ENCODE measurements at regions not wholly inside any gene's neighbourhood (a gene's known extent, or its start where the extent isn't known, plus 50 kb on each side); places are given as distances from the start of the nearest gene placed in this dataset.
"Not testable (repeated sequence)": the region's sequence is repeated elsewhere in the genome, so short reads cannot be mapped to it uniquely, and the experiment has no call there.

DNA sequence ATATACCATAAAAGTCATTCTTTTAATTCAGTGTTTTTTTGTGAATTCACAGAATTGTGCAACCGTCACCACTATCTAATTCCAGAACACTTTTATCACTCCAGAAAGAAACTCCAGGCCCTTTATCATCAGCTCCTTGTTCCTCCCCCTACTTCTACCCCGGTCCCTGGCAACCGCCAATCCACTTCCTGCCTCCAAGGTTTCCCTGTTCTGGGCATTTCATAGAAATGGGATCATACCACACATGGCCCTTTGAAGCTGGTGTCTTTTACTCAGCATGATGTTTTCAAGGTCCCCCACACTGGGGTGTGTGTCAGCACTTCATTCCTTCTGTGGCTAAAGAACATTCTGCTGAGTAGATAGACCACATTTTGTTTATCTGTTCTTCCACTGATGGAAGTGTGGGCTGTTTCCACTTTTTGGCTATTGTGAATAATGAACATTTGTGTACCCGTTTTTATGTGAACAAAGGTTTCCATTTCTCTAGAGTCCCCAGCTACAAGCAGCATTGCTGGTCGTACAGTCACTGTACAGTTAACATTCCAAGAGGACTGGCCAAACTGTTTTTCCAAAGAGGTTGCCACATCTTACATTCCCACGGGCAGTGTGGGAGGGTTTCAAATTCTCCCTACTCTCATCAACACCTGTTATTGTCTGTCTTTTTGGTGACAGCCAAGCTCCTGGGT is 75.8 kb upstream of the ZNF469 start:
- Histone ChIP-seq H3K4me3 (ENCODE audit: low read depth in 1 of 2, low read length in 2 of 2) (no peak overlapping the region), H3K9ac (ENCODE audit: low read length) (no peak overlapping the region), H3K36me3 (ENCODE audit: insufficient read depth, low read length) (no peaks in the 10 kb centered on the region), H3K9me3 (ENCODE audit: low read length) (no peaks in the 10 kb centered on the region), H3K4me1 (ENCODE audit: insufficient read depth, low read length) (peaks cover 9% of the 10 kb centered on the region), H3K27me3 (ENCODE audit: control insufficient read depth in 1 of 2, insufficient read depth in 2 of 2, low read length in 2 of 2) (peaks cover 0 to 9% of the 10 kb centered on the region in 2 donors), H3K27ac (ENCODE audit: low read depth, low read length) (no peak overlapping the region)

- Histone ChIP-seq H3K4me1 (ENCODE audit: insufficient read depth, low read length) (peaks cover 9% of the 10 kb centered on the region), H3K9ac (ENCODE audit: low read length) (no peak overlapping the region), H3K4me3 (ENCODE audit: low read depth in 1 of 2, low read length in 2 of 2) (no peak overlapping the region), H3K27ac (ENCODE audit: low read depth, low read length) (no peak overlapping the region), H3K27me3 (ENCODE audit: control insufficient read depth in 1 of 2, insufficient read depth in 2 of 2, low read length in 2 of 2) (peaks cover 0 to 9% of the 10 kb centered on the region in 2 donors), H3K9me3 (ENCODE audit: low read length) (no peaks in the 10 kb centered on the region), H3K36me3 (ENCODE audit: insufficient read depth, low read length) (no peaks in the 10 kb centered on the region)
Measured at GRCh38 chr16:88308441-88309173, 74.2 kb upstream of the ZNF469 start.

DNA sequence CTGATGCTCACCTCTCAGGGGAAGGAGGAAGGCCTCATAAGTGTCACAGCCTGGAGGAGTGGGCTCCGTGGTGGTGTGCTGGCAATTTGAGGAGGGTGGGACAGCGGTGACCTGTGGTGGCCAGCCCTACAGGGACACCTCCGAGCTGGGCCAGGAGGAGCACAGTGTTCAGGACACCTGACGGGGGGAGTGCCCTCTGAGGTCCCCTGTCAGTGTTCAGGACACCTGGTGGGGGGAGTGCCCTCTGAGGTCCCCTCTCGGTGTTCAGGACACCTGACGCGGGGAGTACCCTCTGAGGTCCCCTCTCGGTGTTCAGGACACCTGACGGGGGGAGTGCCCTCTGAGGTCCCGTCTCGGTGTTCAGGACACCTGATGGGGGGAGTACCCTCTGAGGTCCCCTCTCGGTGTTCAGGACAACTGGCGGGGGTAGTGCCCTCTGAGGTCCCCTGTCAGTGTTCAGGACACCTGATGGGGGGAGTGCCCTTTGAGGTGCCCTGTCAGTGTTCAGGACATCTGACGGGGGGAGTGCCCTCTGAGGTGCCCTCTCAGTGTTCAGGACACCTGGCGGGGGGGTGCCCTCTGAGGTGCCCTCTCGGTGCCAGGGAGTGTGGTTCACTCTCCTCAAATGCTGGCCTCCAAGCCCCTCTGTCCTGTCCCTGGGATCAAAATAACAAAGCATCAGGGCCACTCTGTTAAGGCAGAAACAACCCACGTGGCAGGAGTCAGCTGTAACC is 73.4 kb upstream of the ZNF469 start:
- Histone ChIP-seq H3K4me1 (ENCODE audit: insufficient read depth, low read length) (peaks cover 1% of the 10 kb centered on the region), H3K9ac (ENCODE audit: low read length) (no peak overlapping the region)

DNA sequence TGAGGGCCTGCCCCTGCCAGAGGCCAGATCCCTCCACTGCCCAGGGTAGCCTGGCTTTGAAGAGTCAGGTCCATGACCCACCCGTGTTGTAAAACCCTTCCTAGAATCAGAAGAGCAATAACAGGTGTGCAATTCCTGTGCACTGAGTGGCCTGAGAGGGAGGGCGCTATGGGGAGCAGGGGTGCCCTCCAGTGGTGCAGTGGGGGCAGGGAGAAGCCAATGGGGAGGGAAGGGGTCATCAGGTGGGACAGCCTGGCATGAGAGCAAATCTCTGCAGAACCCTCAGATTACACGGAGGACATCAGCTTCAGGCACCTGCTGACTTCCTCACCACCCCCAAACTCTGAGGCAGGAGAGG is 72.9 kb upstream of the ZNF469 start:
- Histone ChIP-seq H3K9me3 (ENCODE audit: low read length) (no peaks in the 10 kb centered on the region), H3K27me3 (ENCODE audit: control insufficient read depth in 1 of 2, insufficient read depth in 2 of 2, low read length in 2 of 2) (peaks cover 0 to 9% of the 10 kb centered on the region in 2 donors), H3K9ac (ENCODE audit: low read length) (no peak overlapping the region), H3K4me1 (ENCODE audit: insufficient read depth, low read length) (no peaks in the 10 kb centered on the region), H3K36me3 (ENCODE audit: insufficient read depth, low read length) (no peaks in the 10 kb centered on the region), H3K27ac (ENCODE audit: low read depth, low read length) (no peak overlapping the region), H3K4me3 (ENCODE audit: low read depth in 1 of 2, low read length in 2 of 2) (no peak overlapping the region)

More for the DNA sequence above, 73.4 kb upstream of the ZNF469 start:
- H3K27me3 ChIP-seq (ENCODE audit: control insufficient read depth in 1 of 2, insufficient read depth in 2 of 2, low read length in 2 of 2): peaks cover 0 to 9% of the 10 kb centered on the region in 2 donors
- H3K9me3 ChIP-seq (ENCODE audit: low read length): no peaks in the 10 kb centered on the region
- H3K4me3 ChIP-seq (ENCODE audit: low read depth in 1 of 2, low read length in 2 of 2): no peak overlapping the region
- no peak overlapping the region for H3K27ac ChIP-seq (ENCODE audit: low read depth, low read length)
- H3K36me3 ChIP-seq (ENCODE audit: insufficient read depth, low read length): no peaks in the 10 kb centered on the region

- Histone ChIP-seq H3K27me3 (ENCODE audit: control insufficient read depth in 1 of 2, insufficient read depth in 2 of 2, low read length in 2 of 2) (peaks cover 0 to 9% of the 10 kb centered on the region in 2 donors), H3K9ac (ENCODE audit: low read length) (no peak overlapping the region), H3K9me3 (ENCODE audit: low read length) (no peaks in the 10 kb centered on the region), H3K27ac (ENCODE audit: low read depth, low read length) (no peak overlapping the region), H3K4me1 (ENCODE audit: insufficient read depth, low read length) (no peaks in the 10 kb centered on the region), H3K4me3 (ENCODE audit: low read depth in 1 of 2, low read length in 2 of 2) (no peak overlapping the region), H3K36me3 (ENCODE audit: insufficient read depth, low read length) (no peaks in the 10 kb centered on the region)
Measured at GRCh38 chr16:88310796-88311605, 71.8 kb upstream of the ZNF469 start.

GRCh38 chr16:88311860-88312259 is 70.9 kb upstream of the ZNF469 start:
- not testable (repeated sequence) for H3K36me3 ChIP-seq (ENCODE audit: insufficient read depth, low read length); H3K27ac ChIP-seq (ENCODE audit: low read depth, low read length); H3K4me3 ChIP-seq (ENCODE audit: low read depth in 1 of 2, low read length in 2 of 2); H3K9ac ChIP-seq (ENCODE audit: low read length); H3K4me1 ChIP-seq (ENCODE audit: insufficient read depth, low read length); H3K9me3 ChIP-seq (ENCODE audit: low read length)
- H3K27me3 ChIP-seq (ENCODE audit: control insufficient read depth in 1 of 2, insufficient read depth in 2 of 2, low read length in 2 of 2): peaks cover 0 to 10% of the 10 kb centered on the region in 2 donors

GRCh38 chr16:88312732-88313131 is 70.0 kb upstream of the ZNF469 start:
- H3K9ac ChIP-seq (ENCODE audit: low read length): no peak overlapping the region
- H3K4me3 ChIP-seq (ENCODE audit: low read depth in 1 of 2, low read length in 2 of 2): no peak overlapping the region
- H3K36me3 ChIP-seq (ENCODE audit: insufficient read depth, low read length): no peaks in the 10 kb centered on the region
- no peak overlapping the region for H3K27ac ChIP-seq (ENCODE audit: low read depth, low read length)
- peaks cover 0 to 14% of the 10 kb centered on the region in 2 donors for H3K27me3 ChIP-seq (ENCODE audit: control insufficient read depth in 1 of 2, insufficient read depth in 2 of 2, low read length in 2 of 2)
- H3K4me1 ChIP-seq (ENCODE audit: insufficient read depth, low read length): no peaks in the 10 kb centered on the region
- H3K9me3 ChIP-seq (ENCODE audit: low read length): no peaks in the 10 kb centered on the region

DNA sequence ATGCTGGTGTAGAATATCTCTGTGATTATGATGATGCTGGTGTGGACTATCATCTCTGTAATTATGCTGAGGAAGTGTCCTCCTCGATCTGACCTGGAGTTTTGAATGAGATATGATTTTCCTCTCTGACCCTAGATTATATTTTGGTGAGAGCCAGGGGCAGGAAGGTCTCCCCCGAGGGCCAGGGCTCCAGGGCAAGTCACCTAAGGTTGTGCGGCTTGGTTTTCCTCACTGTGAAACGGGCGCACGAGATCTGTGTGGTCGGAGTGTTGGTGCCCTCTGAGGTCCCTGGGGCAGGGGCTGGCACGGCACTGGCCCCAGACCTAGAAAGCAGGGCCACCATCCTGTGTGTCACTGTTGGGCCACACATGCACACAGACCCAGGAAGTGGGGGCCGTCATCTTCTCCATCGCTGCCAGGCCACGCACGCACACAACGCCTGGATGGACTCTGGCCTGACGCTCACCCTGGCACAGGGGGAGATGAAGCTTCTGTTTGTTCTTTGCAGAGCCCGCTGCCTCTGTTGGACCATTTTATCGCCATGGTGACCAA is 67.7 kb upstream of the ZNF469 start:
- Histone ChIP-seq H3K9me3 (ENCODE audit: low read length) (no peaks in the 10 kb centered on the region), H3K4me1 (ENCODE audit: insufficient read depth, low read length) (no peaks in the 10 kb centered on the region), H3K9ac (ENCODE audit: low read length) (no peak overlapping the region), H3K27ac (ENCODE audit: low read depth, low read length) (no peak overlapping the region), H3K4me3 (ENCODE audit: low read depth in 1 of 2, low read length in 2 of 2) (no peak overlapping the region), H3K27me3 (ENCODE audit: control insufficient read depth in 1 of 2, insufficient read depth in 2 of 2, low read length in 2 of 2) (peaks cover 0 to 5% of the 10 kb centered on the region in 2 donors), H3K36me3 (ENCODE audit: insufficient read depth, low read length) (no peaks in the 10 kb centered on the region)

- Histone ChIP-seq H3K36me3 (ENCODE audit: insufficient read depth, low read length) (no peaks in the 10 kb centered on the region), H3K9ac (ENCODE audit: low read length) (no peak overlapping the region), H3K9me3 (ENCODE audit: low read length) (no peaks in the 10 kb centered on the region), H3K4me3 (ENCODE audit: low read depth in 1 of 2, low read length in 2 of 2) (no peak overlapping the region), H3K4me1 (ENCODE audit: insufficient read depth, low read length) (no peaks in the 10 kb centered on the region), H3K27ac (ENCODE audit: low read depth, low read length) (no peak overlapping the region), H3K27me3 (ENCODE audit: control insufficient read depth in 1 of 2, insufficient read depth in 2 of 2, low read length in 2 of 2) (peaks cover 0 to 5% of the 10 kb centered on the region in 2 donors)
Measured at GRCh38 chr16:88315543-88316105, 67.1 kb upstream of the ZNF469 start.

GRCh38 chr16:88316151-88316550 is 66.6 kb upstream of the ZNF469 start:
- Histone ChIP-seq H3K27ac (ENCODE audit: low read depth, low read length) (no peak overlapping the region), H3K27me3 (ENCODE audit: control insufficient read depth in 1 of 2, insufficient read depth in 2 of 2, low read length in 2 of 2) (peaks cover 0 to 5% of the 10 kb centered on the region in 2 donors), H3K9ac (ENCODE audit: low read length) (no peak overlapping the region), H3K4me1 (ENCODE audit: insufficient read depth, low read length) (no peaks in the 10 kb centered on the region), H3K36me3 (ENCODE audit: insufficient read depth, low read length) (no peaks in the 10 kb centered on the region), H3K9me3 (ENCODE audit: low read length) (no peaks in the 10 kb centered on the region), H3K4me3 (ENCODE audit: low read depth in 1 of 2, low read length in 2 of 2) (no peak overlapping the region)

Measured in muscle layer of colon (tissue), 2 donors.